Activated B cell treated with CpG ODN at 0.5 μM for 24 hours (primary cell): ENCODE measurements at regions not wholly inside any gene's neighbourhood (a gene's known extent, or its start where the extent isn't known, plus 50 kb on each side); places are given as distances from the start of the nearest gene placed in this dataset.

Experiments
- ATAC-seq: fragments of 200-7000 bp; cut with Tn5 transposase; one replicate; pipeline ENCODE4 v1.10.0; 2021; ENCODE audit warnings: low read depth, mild to moderate bottlenecking, moderate library complexity
- CTCF ChIA-PET: fragments of 350-600 bp; sonication (Branson Sonifier 250); formaldehyde crosslinking; loops from one replicate; lab custom pipeline; 2021; ENCODE audit warnings: antibody characterized with exemption; lab: Charles Lee
- POLR2A ChIA-PET: fragments of 350-600 bp; sonication (Branson Sonifier 250); formaldehyde crosslinking; loops from one replicate; lab custom pipeline; 2021; ENCODE audit warnings: antibody characterized with exemption; lab: Charles Lee
- DNase-seq: peaks from one replicate; pipeline ENCODE4 v3.0.0; 2022
- H3K27ac Mint-ChIP-seq: one replicate; pipeline ENCODE4 v1.8.0; 2020; ENCODE audit warnings: mixed read lengths
- H3K27me3 Mint-ChIP-seq: one replicate; pipeline ENCODE4 v1.8.0; 2021; ENCODE audit warnings: mixed read lengths
- H3K36me3 Mint-ChIP-seq: one replicate; pipeline ENCODE4 v1.8.0; 2021; ENCODE audit warnings: low read depth, mixed read lengths
- H3K4me1 Mint-ChIP-seq: one replicate; pipeline ENCODE4 v1.8.0; 2021; ENCODE audit warnings: mixed read lengths
- H3K4me3 Mint-ChIP-seq: one replicate; pipeline ENCODE4 v1.8.0; 2020; ENCODE audit warnings: mild to moderate bottlenecking, mixed read lengths
- H3K9me3 Mint-ChIP-seq: one replicate; pipeline ENCODE4 v1.8.0; 2020; ENCODE audit warnings: mixed read lengths
- intact Hi-C: fragments of 100-400 bp; cut with micrococcal nuclease; formaldehyde crosslinking; loops from one replicate; pipeline ENCODE4 v1.15.1; 2024
- TF ChIP-seq, protein P1 (sequence below): fragments of 200-600 bp; IDR thresholded peaks from one replicate; pipeline ENCODE4 v1.8.0; 2022; ENCODE audit warnings: antibody characterized with exemption, mild to moderate bottlenecking

DNA sequence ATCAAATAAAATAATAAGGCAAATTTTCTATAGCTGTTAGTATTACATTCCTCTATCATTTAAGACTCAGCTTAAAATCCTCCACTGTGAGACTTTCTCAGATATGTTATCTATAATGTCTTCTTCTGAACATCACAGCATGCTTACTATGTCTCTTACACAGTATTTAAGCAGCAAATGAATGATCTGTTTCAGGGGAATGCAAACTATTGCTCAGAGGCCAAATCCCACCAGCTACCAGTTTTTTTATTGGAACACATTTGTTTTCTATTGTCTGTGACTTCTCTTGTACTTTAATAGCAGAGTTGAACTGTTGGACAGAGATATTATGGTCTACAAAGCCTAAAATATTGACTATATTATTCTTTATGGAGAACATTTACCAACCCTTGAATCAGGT is 59.6 kb downstream of the C3orf38 start:
- TF ChIP-seq, protein P1, sequence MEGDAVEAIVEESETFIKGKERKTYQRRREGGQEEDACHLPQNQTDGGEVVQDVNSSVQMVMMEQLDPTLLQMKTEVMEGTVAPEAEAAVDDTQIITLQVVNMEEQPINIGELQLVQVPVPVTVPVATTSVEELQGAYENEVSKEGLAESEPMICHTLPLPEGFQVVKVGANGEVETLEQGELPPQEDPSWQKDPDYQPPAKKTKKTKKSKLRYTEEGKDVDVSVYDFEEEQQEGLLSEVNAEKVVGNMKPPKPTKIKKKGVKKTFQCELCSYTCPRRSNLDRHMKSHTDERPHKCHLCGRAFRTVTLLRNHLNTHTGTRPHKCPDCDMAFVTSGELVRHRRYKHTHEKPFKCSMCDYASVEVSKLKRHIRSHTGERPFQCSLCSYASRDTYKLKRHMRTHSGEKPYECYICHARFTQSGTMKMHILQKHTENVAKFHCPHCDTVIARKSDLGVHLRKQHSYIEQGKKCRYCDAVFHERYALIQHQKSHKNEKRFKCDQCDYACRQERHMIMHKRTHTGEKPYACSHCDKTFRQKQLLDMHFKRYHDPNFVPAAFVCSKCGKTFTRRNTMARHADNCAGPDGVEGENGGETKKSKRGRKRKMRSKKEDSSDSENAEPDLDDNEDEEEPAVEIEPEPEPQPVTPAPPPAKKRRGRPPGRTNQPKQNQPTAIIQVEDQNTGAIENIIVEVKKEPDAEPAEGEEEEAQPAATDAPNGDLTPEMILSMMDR = no peak
- ChIA-PET CTCF (no interaction called here), POLR2A (no interaction called here)
- Mint-ChIP-seq H3K27me3 (peaks cover 2% of the 10 kb centered on the region), H3K4me3 (no peak overlapping the region), H3K4me1 (no peaks in the 10 kb centered on the region), H3K36me3 (no peaks in the 10 kb centered on the region), H3K9me3 (no peaks in the 10 kb centered on the region), H3K27ac (no peak overlapping the region)
- DNase-seq (no peak), ATAC-seq (no peak)
- intact Hi-C loops = no loop called here

DNA sequence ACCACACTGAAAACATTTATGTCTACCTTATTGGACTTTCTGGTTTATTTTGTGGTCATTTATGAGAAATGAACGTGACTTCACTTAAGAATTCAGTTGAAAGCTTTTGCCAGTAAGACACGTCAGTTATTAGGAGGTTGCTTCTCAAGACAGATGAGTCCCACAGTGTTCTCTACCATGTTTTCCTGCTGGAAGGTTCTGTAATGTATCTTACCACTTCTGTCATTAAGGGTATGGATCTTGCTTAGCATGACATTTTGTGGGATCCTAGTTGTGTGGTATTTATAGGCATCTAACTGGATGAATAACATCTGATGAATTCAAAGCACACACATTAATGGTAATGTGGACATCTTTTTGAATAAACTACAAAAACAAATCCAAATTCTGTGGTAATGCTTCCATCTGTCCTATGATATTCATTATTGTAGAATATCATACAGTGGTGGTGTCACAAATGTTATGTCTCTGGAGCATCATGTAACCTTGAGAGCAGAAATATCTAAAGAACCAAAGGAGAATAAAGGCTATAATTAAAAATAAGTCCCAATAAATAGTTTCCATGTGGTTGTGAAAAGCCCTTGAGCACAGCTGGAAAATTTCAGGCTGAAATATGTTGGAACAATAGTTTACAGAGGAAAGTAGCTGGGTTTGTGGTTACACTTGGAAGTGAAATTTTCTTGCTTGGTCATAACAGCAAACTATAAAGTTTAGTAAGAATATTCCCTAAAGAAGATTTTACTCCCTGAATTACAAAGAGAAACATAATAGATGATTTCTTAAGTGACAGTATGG is 61.5 kb downstream of the C3orf38 start:
- no peaks in the 10 kb centered on the region for H3K9me3 Mint-ChIP-seq
- CTCF ChIA-PET = no interaction called here
- no peaks in the 10 kb centered on the region for H3K36me3 Mint-ChIP-seq
- intact Hi-C loops = no loop called here
- POLR2A ChIA-PET = no interaction called here
- H3K4me3 Mint-ChIP-seq = no peak overlapping the region
- no peak for ATAC-seq
- H3K27me3 Mint-ChIP-seq = peaks cover 3% of the 10 kb centered on the region
- H3K4me1 Mint-ChIP-seq = no peaks in the 10 kb centered on the region
- TF ChIP-seq, protein P1 = no peak
- H3K27ac Mint-ChIP-seq = no peak overlapping the region
- DNase-seq = no peak

DNA sequence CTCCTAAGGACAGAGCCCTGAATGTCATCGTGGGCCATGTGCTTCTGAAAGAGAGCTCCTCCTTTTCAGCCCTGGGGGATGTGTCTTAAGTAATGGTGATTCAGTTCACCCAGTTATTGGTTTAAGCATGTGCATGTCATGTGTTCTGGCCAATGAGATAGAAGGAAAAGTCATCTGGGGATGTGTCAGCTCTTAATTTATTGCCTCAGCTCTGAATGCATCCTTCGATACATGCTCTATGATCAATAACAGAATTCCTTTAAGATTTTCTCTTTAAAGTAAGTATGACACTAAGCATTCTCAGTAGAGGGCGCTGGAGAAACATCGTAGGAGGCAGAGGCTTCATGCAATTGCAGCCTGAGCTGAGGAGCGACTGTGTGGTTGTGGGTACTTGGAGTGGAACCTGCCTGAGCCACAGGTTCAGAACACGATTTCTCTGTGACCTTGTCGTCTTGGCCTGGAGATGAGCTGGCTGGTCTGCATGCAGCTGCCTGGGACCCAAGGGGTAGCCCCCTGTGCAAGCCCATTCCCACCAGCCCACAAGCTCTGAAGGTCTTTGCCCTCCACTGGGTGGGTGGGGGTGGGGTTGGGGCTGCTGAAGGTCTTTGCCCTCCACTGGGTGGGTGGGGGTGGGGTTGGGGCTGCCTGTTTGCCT is 69.5 kb downstream of the C3orf38 start:
- no peaks in the 10 kb centered on the region for H3K36me3 Mint-ChIP-seq
- peaks cover 2% of the 10 kb centered on the region for H3K27me3 Mint-ChIP-seq
- peaks cover 5% of the 10 kb centered on the region for H3K4me1 Mint-ChIP-seq
- no peak overlapping the region for H3K4me3 Mint-ChIP-seq
- POLR2A ChIA-PET = no interaction called here
- CTCF ChIA-PET = interaction anchor here (0.7 to 1.7 kb wide), 8 partner anchors 10 to 1872 kb away, joined by 3 to 7 read pairs (median 4); no protein-coding TSS in a partner anchor
- intact Hi-C loops = loop anchor here (1.0 to 5.0 kb wide), 3 partner anchors 880 to 1873 kb away; no protein-coding TSS in a partner anchor
- ATAC-seq (peak; percentile 64), DNase-seq (no peak)
- no peaks in the 10 kb centered on the region for H3K9me3 Mint-ChIP-seq
- TF ChIP-seq, protein P1 = no peak
- H3K27ac Mint-ChIP-seq = no peak overlapping the region

DNA sequence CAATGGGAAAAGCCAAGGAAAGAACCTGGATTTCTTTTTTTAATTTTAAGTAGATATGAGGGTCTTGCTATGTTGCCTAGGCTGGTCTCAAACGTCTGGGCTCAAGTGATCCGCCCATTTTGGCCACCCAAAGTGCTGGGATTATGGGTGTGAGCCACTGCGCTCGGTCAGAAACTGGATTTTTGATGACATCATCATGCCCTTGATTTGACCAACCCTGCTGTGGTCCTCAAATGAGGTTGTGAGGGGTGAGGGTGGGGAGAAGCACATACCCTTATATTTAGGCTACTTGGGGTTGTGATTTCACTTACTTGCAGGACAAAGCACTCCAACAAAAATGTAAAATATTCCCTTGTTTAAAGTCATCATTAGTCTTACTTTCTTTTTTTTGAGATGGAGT is 70.4 kb downstream of the C3orf38 start:
- Mint-ChIP-seq H3K4me3 (no peak overlapping the region), H3K27me3 (peaks cover 1% of the 10 kb centered on the region), H3K9me3 (no peaks in the 10 kb centered on the region), H3K27ac (no peak overlapping the region), H3K4me1 (peaks cover 5% of the 10 kb centered on the region), H3K36me3 (no peaks in the 10 kb centered on the region)
- CTCF ChIA-PET = interaction anchor here (0.8 to 1.7 kb wide), 5 partner anchors 9 to 897 kb away, joined by 3 to 7 read pairs (median 3); no protein-coding TSS in a partner anchor
- ATAC-seq (no peak), DNase-seq (no peak)
- POLR2A ChIA-PET = no interaction called here
- intact Hi-C loops = no loop called here
- TF ChIP-seq, protein P1 = no peak

DNA sequence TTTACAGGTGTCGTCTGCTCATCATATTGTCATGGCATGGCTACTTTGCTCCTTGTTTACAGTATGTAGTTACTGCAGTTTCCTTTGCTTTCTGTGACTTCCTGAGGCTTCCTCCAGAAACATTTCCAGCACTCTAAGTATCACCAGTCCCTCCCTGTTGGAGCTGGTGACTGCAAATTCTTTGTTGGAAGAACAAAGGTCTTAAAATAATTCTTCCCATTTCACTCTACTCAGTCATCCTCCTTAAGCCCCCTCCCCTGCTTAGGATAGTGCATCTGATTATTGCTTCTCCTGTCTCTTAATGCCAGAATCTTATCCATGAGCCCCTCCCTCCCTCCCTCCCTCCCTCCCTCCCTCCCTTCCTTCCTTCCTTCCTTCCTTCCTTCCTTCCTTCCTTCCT is 72.0 kb downstream of the C3orf38 start:
- Mint-ChIP-seq H3K27ac (no peak overlapping the region), H3K9me3 (no peaks in the 10 kb centered on the region), H3K27me3 (no peaks in the 10 kb centered on the region), H3K4me1 (peaks cover 5% of the 10 kb centered on the region), H3K36me3 (no peaks in the 10 kb centered on the region), H3K4me3 (no peak overlapping the region)
- no peak for ATAC-seq
- TF ChIP-seq, protein P1 = no peak
- no peak for DNase-seq
- ChIA-PET CTCF (no interaction called here), POLR2A (no interaction called here)
- intact Hi-C loops = no loop called here
